ENCODE measurements at regions not wholly inside any gene's neighbourhood (a gene's known extent, or its start where the extent isn't known, plus 50 kb on each side); places are given as distances from the start of the nearest gene placed in this dataset.
"Not testable (repeated sequence)": the region's sequence is repeated elsewhere in the genome, so short reads cannot be mapped to it uniquely, and the experiment has no call there.

DNA sequence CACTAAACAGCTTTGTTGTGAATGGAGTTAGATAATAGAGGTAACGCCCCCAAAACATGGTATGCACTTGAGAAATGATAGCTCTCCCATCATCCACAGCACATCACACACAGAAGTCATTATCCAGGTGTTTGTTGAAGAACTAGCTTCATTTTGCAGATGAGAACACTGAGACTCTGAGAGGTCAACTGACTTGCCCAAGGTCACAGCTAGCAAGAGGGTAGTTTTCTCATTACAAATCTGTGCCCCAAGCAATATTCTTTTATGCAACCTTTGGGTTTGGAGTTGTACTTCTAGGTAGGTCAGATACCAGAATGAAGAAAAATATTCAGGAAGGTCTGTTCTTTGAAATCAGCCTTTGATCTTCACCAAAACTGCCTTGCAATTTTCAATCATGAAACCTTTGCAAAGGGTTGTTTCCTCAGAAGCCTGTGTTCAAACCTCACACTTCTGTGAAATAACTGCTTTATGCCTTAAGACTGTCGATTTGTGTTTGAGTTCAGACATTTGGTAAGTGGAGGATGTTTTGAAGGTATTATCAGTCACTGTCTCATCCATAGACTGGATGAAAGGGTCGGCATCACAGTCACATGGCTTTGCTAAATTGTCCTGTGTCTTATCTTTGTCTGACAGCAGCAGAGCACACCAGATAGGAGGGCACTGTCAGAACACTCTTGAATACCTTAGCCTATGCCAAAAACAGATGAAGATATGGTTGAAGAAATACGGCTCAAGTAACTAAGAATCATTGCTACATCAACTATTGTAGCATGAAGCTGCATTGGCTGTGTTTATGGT is 233.2 kb upstream of the BTG1 start:
- no peak for DNase-seq (ENCODE audit: extremely low spot score in 2 of 2)
- intact Hi-C loops (cut with DNase I) = no loop called here
- no peak overlapping the region for H3K4me3 ChIP-seq

GRCh38 chr12:92375504-92375903 is 229.9 kb upstream of the BTG1 start:
- H3K9me3 ChIP-seq; DNase-seq (ENCODE audit: extremely low spot score in 2 of 2); H3K27me3 ChIP-seq; H3K4me1 ChIP-seq; H3K36me3 ChIP-seq; intact Hi-C loops (cut with DNase I); H3K27ac ChIP-seq; H3K4me3 ChIP-seq: not testable (repeated sequence)

More for the DNA sequence above, 233.2 kb upstream of the BTG1 start:
- Histone ChIP-seq H3K36me3 (no peaks in the 10 kb centered on the region), H3K9me3 (no peaks in the 10 kb centered on the region), H3K4me1 (no peaks in the 10 kb centered on the region), H3K27ac (no peak overlapping the region), H3K27me3 (no peaks in the 10 kb centered on the region)
- TF ChIP-seq, protein P1, sequence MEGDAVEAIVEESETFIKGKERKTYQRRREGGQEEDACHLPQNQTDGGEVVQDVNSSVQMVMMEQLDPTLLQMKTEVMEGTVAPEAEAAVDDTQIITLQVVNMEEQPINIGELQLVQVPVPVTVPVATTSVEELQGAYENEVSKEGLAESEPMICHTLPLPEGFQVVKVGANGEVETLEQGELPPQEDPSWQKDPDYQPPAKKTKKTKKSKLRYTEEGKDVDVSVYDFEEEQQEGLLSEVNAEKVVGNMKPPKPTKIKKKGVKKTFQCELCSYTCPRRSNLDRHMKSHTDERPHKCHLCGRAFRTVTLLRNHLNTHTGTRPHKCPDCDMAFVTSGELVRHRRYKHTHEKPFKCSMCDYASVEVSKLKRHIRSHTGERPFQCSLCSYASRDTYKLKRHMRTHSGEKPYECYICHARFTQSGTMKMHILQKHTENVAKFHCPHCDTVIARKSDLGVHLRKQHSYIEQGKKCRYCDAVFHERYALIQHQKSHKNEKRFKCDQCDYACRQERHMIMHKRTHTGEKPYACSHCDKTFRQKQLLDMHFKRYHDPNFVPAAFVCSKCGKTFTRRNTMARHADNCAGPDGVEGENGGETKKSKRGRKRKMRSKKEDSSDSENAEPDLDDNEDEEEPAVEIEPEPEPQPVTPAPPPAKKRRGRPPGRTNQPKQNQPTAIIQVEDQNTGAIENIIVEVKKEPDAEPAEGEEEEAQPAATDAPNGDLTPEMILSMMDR (IDR thresholded peaks at IDR 0.05) = no peak
- TF ChIP-seq POLR2AphosphoS5 (IDR thresholded peaks at IDR 0.05; ENCODE audit: insufficient read depth in 1 of 2, low read depth in 1 of 2) = no peak
- no peak for TF ChIP-seq POLR2A (IDR thresholded peaks at IDR 0.05)

DNA sequence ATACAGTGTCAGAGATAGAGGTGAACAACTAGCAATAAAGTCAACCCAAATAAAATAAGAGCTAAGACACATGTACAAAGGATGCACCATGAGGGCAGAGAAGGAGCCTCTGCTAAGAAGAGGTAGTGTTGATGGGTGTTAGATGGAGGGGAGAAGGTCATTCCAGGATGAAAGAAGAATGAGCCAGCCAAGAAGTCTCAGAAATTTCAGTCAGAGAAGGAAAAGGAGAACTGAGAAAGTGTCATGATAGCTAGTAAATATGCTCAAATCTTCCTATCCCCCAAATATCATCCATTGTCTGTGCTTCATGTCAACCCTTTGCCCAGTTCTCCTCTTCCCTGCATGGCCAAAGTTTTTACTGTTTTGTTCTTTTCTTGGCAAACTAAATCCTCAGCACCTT is 225.2 kb upstream of the BTG1 start:
- no peak for DNase-seq (ENCODE audit: extremely low spot score in 2 of 2)
- Histone ChIP-seq H3K36me3 (no peaks in the 10 kb centered on the region), H3K4me3 (no peak overlapping the region), H3K27ac (no peak overlapping the region), H3K9me3 (no peaks in the 10 kb centered on the region), H3K27me3 (no peaks in the 10 kb centered on the region), H3K4me1 (no peaks in the 10 kb centered on the region)
- TF ChIP-seq, protein P1 (IDR thresholded peaks at IDR 0.05) = no peak
- no peak for TF ChIP-seq POLR2AphosphoS5 (IDR thresholded peaks at IDR 0.05; ENCODE audit: insufficient read depth in 1 of 2, low read depth in 1 of 2)
- no peak for TF ChIP-seq POLR2A (IDR thresholded peaks at IDR 0.05)
- intact Hi-C loops (cut with DNase I) = no loop called here

- no peak for DNase-seq (ENCODE audit: extremely low spot score in 2 of 2)
- H3K4me3 ChIP-seq = no peak overlapping the region
Observed at GRCh38 chr12:92369636-92370035, 224.0 kb upstream of the BTG1 start.

GRCh38 chr12:92369056-92369455 is 223.4 kb upstream of the BTG1 start:
- no peak overlapping the region for H3K4me3 ChIP-seq
- H3K9me3 ChIP-seq = no peaks in the 10 kb centered on the region
- TF ChIP-seq, protein P1 (IDR thresholded peaks at IDR 0.05) = no peak
- no peak for TF ChIP-seq POLR2AphosphoS5 (IDR thresholded peaks at IDR 0.05; ENCODE audit: insufficient read depth in 1 of 2, low read depth in 1 of 2)
- TF ChIP-seq POLR2A (IDR thresholded peaks at IDR 0.05) = no peak
- no peak for DNase-seq (ENCODE audit: extremely low spot score in 2 of 2)
- H3K4me1 ChIP-seq = peaks cover 8% of the 10 kb centered on the region
- H3K27ac ChIP-seq = no peak overlapping the region
- H3K36me3 ChIP-seq = no peaks in the 10 kb centered on the region
- intact Hi-C loops (cut with DNase I) = no loop called here
- no peaks in the 10 kb centered on the region for H3K27me3 ChIP-seq

More at GRCh38 chr12:92369636-92370035, 224.0 kb upstream of the BTG1 start:
- H3K36me3 ChIP-seq = no peaks in the 10 kb centered on the region
- H3K27ac ChIP-seq = no peak overlapping the region
- peaks cover 2% of the 10 kb centered on the region for H3K4me1 ChIP-seq
- H3K27me3 ChIP-seq = no peaks in the 10 kb centered on the region
- intact Hi-C loops (cut with DNase I) = no loop called here
- TF ChIP-seq POLR2AphosphoS5 (IDR thresholded peaks at IDR 0.05; ENCODE audit: insufficient read depth in 1 of 2, low read depth in 1 of 2) = no peak
- TF ChIP-seq POLR2A (IDR thresholded peaks at IDR 0.05) = no peak
- TF ChIP-seq, protein P1 (IDR thresholded peaks at IDR 0.05) = no peak
- no peaks in the 10 kb centered on the region for H3K9me3 ChIP-seq
